PFSK-1 (cell line): ENCODE measurements at regions not wholly inside any gene's neighbourhood (a gene's known extent, or its start where the extent isn't known, plus 50 kb on each side); places are given as distances from the start of the nearest gene placed in this dataset.

ENCODE experiments used
- FOXP2 ChIP-seq: optimal IDR thresholded peaks from 2 replicates; pipeline ENCODE3; 2011; ENCODE audit warnings: borderline replicate concordance, control low read depth, inconsistent platforms; ENCODE audit not compliant: insufficient read depth; ENCODE audit errors: extremely low read length, extremely low read depth
- POLR2AphosphoS5 ChIP-seq: IDR thresholded peaks from 2 replicates; pipeline ENCODE4 v1.6.1; 2012; ENCODE audit warnings: low read depth, mild to moderate bottlenecking, control low read depth, low read length, moderate library complexity
- REST ChIP-seq, 2 experiments: IDR thresholded peaks; 2 replicates each; pipeline versions ENCODE4 v1.6.1 to v1.8.0; 2011 to 2012; ENCODE audit warnings: low read depth in 2 of 2, low read length in 2 of 2, control low read depth in 1 of 2, inconsistent platforms in 1 of 2, mild to moderate bottlenecking in 1 of 2, moderate library complexity in 1 of 2; ENCODE audit not compliant: insufficient read depth in 1 of 2
- SIN3A ChIP-seq: IDR thresholded peaks from 2 replicates; pipeline ENCODE4 v1.6.1; 2012; ENCODE audit warnings: mild to moderate bottlenecking, low read length, moderate library complexity, borderline replicate concordance; ENCODE audit not compliant: insufficient read depth
- TAF1 ChIP-seq: IDR thresholded peaks from 2 replicates; pipeline ENCODE4 v1.6.1; 2012; ENCODE audit warnings: low read length, control low read depth, borderline replicate concordance; ENCODE audit not compliant: insufficient read depth

- TF ChIP-seq SIN3A: no peak
Measured at GRCh38 chr2:129742415-129743180, 236.9 kb upstream of the RAB6C start.

GRCh38 chr2:129744141-129744540, 235.3 kb upstream of the RAB6C start:
- TF ChIP-seq POLR2AphosphoS5 (no peak), REST (IDR thresholded peaks at IDR 0.05; ENCODE audit: insufficient read depth in 1 of 2, low read depth in 2 of 2, low read length in 2 of 2) (no peak), TAF1 (no peak), FOXP2 (no peak), SIN3A (no peak)

- no peak for TF ChIP-seq REST (IDR thresholded peaks at IDR 0.05; ENCODE audit: insufficient read depth in 1 of 2, low read depth in 2 of 2, low read length in 2 of 2)
- no peak for TF ChIP-seq FOXP2
- TF ChIP-seq TAF1: no peak
- TF ChIP-seq SIN3A: no peak
- TF ChIP-seq POLR2AphosphoS5: no peak
Measured at GRCh38 chr2:129744649-129745048, 234.8 kb upstream of the RAB6C start.

- TF ChIP-seq SIN3A (no peak), FOXP2 (no peak)
Measured at GRCh38 chr2:129747500-129748125, 231.9 kb upstream of the RAB6C start.

- TF ChIP-seq SIN3A: no peak
- no peak for TF ChIP-seq FOXP2
- TF ChIP-seq REST (IDR thresholded peaks at IDR 0.05; ENCODE audit: insufficient read depth in 1 of 2, low read depth in 2 of 2, low read length in 2 of 2): no peak
- TF ChIP-seq POLR2AphosphoS5: no peak
- no peak for TF ChIP-seq TAF1
Measured at GRCh38 chr2:129748250-129748649, 231.2 kb upstream of the RAB6C start.

- TF ChIP-seq FOXP2 (no peak), POLR2AphosphoS5 (no peak), SIN3A (no peak), REST (IDR thresholded peaks at IDR 0.05; ENCODE audit: insufficient read depth in 1 of 2, low read depth in 2 of 2, low read length in 2 of 2) (no peak), TAF1 (no peak)
Measured at GRCh38 chr2:129748653-129749052, 230.8 kb upstream of the RAB6C start.
